HG02884 (cell line): ENCODE measurements at regions not wholly inside any gene's neighbourhood (a gene's known extent, or its start where the extent isn't known, plus 50 kb on each side); places are given as distances from the start of the nearest gene placed in this dataset.
A peak's percentile ranks its signal among the peaks of the same experiment; 100 is the strongest.
"Not testable (repeated sequence)": the region's sequence is repeated elsewhere in the genome, so short reads cannot be mapped to it uniquely, and the experiment has no call there.

Experiments used
- ATAC-seq: cut with Tn5 transposase; IDR thresholded peaks from one replicate; pipeline ENCODE4 v1.9.1; 2021; ENCODE audit warnings: mild to moderate bottlenecking, moderate library complexity; ENCODE audit not compliant: unreplicated experiment

GRCh38 chr1:172833954-172834353 lies 175.1 kb downstream of the FASLG start:
- no peak for ATAC-seq

GRCh38 chr1:172834609-172835008 lies 175.7 kb downstream of the FASLG start:
- no peak for ATAC-seq

GRCh38 chr1:172835834-172836233 lies 176.9 kb downstream of the FASLG start:
- no peak for ATAC-seq

GRCh38 chr1:172837816-172838679 lies 179.1 kb downstream of the FASLG start:
- ATAC-seq, result peak; percentile 47

- ATAC-seq, result no peak
Measured at GRCh38 chr1:172838680-172839313, 179.9 kb downstream of the FASLG start.

GRCh38 chr1:172839639-172840038 lies 180.7 kb downstream of the FASLG start:
- not testable (repeated sequence) for ATAC-seq

GRCh38 chr1:172843444-172843843 lies 184.5 kb downstream of the FASLG start:
- no peak for ATAC-seq

GRCh38 chr1:172845371-172845770 lies 186.5 kb downstream of the FASLG start:
- peak; percentile 55 for ATAC-seq

- ATAC-seq, result no peak
Measured at GRCh38 chr1:172845865-172846264, 187.0 kb downstream of the FASLG start.

GRCh38 chr1:172847814-172848213 lies 188.9 kb downstream of the FASLG start:
- not testable (repeated sequence) for ATAC-seq

GRCh38 chr1:172849653-172850052 lies 190.8 kb downstream of the FASLG start:
- ATAC-seq, result no peak

- ATAC-seq, result no peak
Measured at GRCh38 chr1:172851077-172851476, 192.2 kb downstream of the FASLG start.

- no peak for ATAC-seq
Measured at GRCh38 chr1:172851856-172852255, 193.0 kb downstream of the FASLG start.

- not testable (repeated sequence) for ATAC-seq
Measured at GRCh38 chr1:172855983-172856382, 194.8 kb downstream of the TNFSF18 start.

GRCh38 chr1:172863031-172863430 lies 187.7 kb downstream of the TNFSF18 start:
- ATAC-seq, result no peak

- ATAC-seq, result no peak
Measured at GRCh38 chr1:172867216-172867818, 183.4 kb downstream of the TNFSF18 start.

- ATAC-seq, result no peak
Measured at GRCh38 chr1:172870901-172871606, 179.7 kb downstream of the TNFSF18 start.

- peak; percentile 42 for ATAC-seq
Measured at GRCh38 chr1:172874950-172875349, 175.8 kb downstream of the TNFSF18 start.

- no peak for ATAC-seq
Measured at GRCh38 chr1:172875892-172876291, 174.8 kb downstream of the TNFSF18 start.

GRCh38 chr1:172882385-172882784 lies 168.4 kb downstream of the TNFSF18 start:
- ATAC-seq, result no peak

- ATAC-seq, result no peak
Measured at GRCh38 chr1:172882791-172883386, 167.9 kb downstream of the TNFSF18 start.
